NCI-H1436 treated with DMSO at 0.1 percent for 48 hours (cell line): ENCODE measurements at regions not wholly inside any gene's neighbourhood (a gene's known extent, or its start where the extent isn't known, plus 50 kb on each side); places are given as distances from the start of the nearest gene placed in this dataset.
A peak's percentile ranks its signal among the peaks of the same experiment; 100 is the strongest.
"Not testable (repeated sequence)": the region's sequence is repeated elsewhere in the genome, so short reads cannot be mapped to it uniquely, and the experiment has no call there.

Source experiments
- DNase-seq: peaks from one replicate; lab custom pipeline; 2025; lab: John Stamatoyannopoulos, UW

- no peak for DNase-seq
Observed at GRCh38 chr6:50961611-50962010, 142.9 kb downstream of the TFAP2B start.

- no peak for DNase-seq
Observed at GRCh38 chr6:50962213-50962759, 143.6 kb downstream of the TFAP2B start.

- no peak for DNase-seq
Observed at GRCh38 chr6:50963952-50964351, 145.3 kb downstream of the TFAP2B start.

- no peak for DNase-seq
Observed at GRCh38 chr6:50965495-50965894, 146.8 kb downstream of the TFAP2B start.

- no peak for DNase-seq
Observed at GRCh38 chr6:50966532-50966931, 147.9 kb downstream of the TFAP2B start.

GRCh38 chr6:50966986-50967385 is 148.3 kb downstream of the TFAP2B start:
- no peak for DNase-seq

- not testable (repeated sequence) for DNase-seq
Observed at GRCh38 chr6:50968246-50968645, 149.6 kb downstream of the TFAP2B start.

GRCh38 chr6:50970908-50971307 is 152.2 kb downstream of the TFAP2B start:
- no peak for DNase-seq

- no peak for DNase-seq
Observed at GRCh38 chr6:50973464-50973863, 154.8 kb downstream of the TFAP2B start.

- no peak for DNase-seq
Observed at GRCh38 chr6:50974319-50974718, 155.6 kb downstream of the TFAP2B start.

- DNase-seq, result no peak
Observed at GRCh38 chr6:50975216-50975615, 156.5 kb downstream of the TFAP2B start.

- DNase-seq, result no peak
Observed at GRCh38 chr6:50976907-50977306, 158.2 kb downstream of the TFAP2B start.

GRCh38 chr6:50977796-50978195 is 159.1 kb downstream of the TFAP2B start:
- DNase-seq, result no peak

GRCh38 chr6:50978380-50979170 is 159.9 kb downstream of the TFAP2B start:
- DNase-seq, result no peak

GRCh38 chr6:50979171-50979525 is 160.5 kb downstream of the TFAP2B start:
- peak; percentile 32 for DNase-seq

GRCh38 chr6:50984135-50984534 is 165.5 kb downstream of the TFAP2B start:
- no peak for DNase-seq

- DNase-seq, result no peak
Observed at GRCh38 chr6:50986319-50986718, 167.6 kb downstream of the TFAP2B start.

GRCh38 chr6:50989123-50989522 is 170.5 kb downstream of the TFAP2B start:
- DNase-seq, result no peak

GRCh38 chr6:50990750-50991446 is 172.2 kb downstream of the TFAP2B start:
- no peak for DNase-seq

GRCh38 chr6:50992232-50992631 is 173.6 kb downstream of the TFAP2B start:
- DNase-seq, result no peak

- no peak for DNase-seq
Observed at GRCh38 chr6:50992704-50993625, 174.3 kb downstream of the TFAP2B start.
